AG04449 (cell line): ENCODE measurements at regions not wholly inside any gene's neighbourhood (a gene's known extent, or its start where the extent isn't known, plus 50 kb on each side); places are given as distances from the start of the nearest gene placed in this dataset.
A peak's percentile ranks its signal among the peaks of the same experiment; 100 is the strongest.

Experiments used
- CTCF ChIA-PET: fragments of 350-600 bp; formaldehyde crosslinking; extraction: SDS; loops from one replicate; lab custom pipeline; 2021; ENCODE audit warnings: antibody characterized with exemption; lab: Yijun Ruan, JAX
- POLR2A ChIA-PET: fragments of 400-600, 350-600 bp; formaldehyde crosslinking; extraction: SDS; loops from one replicate; lab custom pipeline; 2020; ENCODE audit warnings: antibody characterized with exemption, inconsistent platforms; lab: Yijun Ruan, JAX
- DNase-seq: peaks from one replicate; pipeline ENCODE4 v3.0.0-alpha.2; 2010; ENCODE audit warnings: low read depth, low spot score
- H3K4me3 ChIP-seq: 2 replicates; pipeline ENCODE4 v1.5.1; 2011; ENCODE audit warnings: low read depth, mild to moderate bottlenecking, control low read depth, low read length
- TF ChIP-seq, protein P1 (sequence below): IDR thresholded peaks from one replicate; pipeline ENCODE4 v1.5.1; 2011; ENCODE audit warnings: mild to moderate bottlenecking, moderate library complexity, low read length, control low read depth, inconsistent platforms; ENCODE audit not compliant: insufficient read depth; ENCODE audit errors: missing control alignments

DNA sequence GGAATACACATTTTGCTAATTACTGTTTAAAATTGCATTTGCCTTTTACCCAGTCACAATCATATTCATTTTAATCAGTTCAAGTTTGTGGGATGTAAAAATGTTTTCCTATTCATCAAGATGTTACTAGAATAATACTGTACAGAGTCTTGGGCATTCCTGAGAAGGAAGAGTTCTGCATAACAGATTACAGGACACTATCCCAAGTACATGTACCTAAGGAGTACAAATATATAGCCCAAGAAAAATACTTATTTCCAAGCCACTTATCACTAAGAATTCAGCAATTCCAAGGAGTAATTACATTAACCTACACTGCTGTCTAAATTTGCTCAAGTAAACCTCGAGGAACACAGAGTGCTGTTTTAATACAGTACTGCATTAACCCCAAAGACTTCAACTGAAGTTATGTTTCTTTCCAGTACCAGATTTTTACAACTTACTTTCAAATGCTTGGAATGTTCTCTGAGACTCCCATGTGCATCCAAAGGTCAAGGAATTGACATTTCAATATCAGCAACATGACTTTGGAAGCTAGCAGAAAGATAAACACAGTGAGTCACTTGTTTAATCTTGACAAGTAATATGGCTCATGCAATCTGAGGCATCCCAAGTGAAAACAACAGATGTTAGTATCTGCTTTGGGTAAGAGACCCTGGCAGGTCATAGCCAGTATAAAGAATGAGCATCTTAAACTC lies 125.4 kb upstream of the BET1 start:
- no peak overlapping the region for H3K4me3 ChIP-seq
- peak; percentile 72 for DNase-seq
- TF ChIP-seq, protein P1, sequence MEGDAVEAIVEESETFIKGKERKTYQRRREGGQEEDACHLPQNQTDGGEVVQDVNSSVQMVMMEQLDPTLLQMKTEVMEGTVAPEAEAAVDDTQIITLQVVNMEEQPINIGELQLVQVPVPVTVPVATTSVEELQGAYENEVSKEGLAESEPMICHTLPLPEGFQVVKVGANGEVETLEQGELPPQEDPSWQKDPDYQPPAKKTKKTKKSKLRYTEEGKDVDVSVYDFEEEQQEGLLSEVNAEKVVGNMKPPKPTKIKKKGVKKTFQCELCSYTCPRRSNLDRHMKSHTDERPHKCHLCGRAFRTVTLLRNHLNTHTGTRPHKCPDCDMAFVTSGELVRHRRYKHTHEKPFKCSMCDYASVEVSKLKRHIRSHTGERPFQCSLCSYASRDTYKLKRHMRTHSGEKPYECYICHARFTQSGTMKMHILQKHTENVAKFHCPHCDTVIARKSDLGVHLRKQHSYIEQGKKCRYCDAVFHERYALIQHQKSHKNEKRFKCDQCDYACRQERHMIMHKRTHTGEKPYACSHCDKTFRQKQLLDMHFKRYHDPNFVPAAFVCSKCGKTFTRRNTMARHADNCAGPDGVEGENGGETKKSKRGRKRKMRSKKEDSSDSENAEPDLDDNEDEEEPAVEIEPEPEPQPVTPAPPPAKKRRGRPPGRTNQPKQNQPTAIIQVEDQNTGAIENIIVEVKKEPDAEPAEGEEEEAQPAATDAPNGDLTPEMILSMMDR, result no peak
- CTCF ChIA-PET, result interaction anchor here (0.8 to 2.2 kb wide), 3 partner anchors 15 to 227 kb away, joined by 4 to 5 read pairs (median 4); no protein-coding TSS in a partner anchor
- POLR2A ChIA-PET, result interaction anchor here (0.7 to 0.8 kb wide), 2 partner anchors 61 to 310 kb away, joined by 3 to 4 read pairs; no protein-coding TSS in a partner anchor

DNA sequence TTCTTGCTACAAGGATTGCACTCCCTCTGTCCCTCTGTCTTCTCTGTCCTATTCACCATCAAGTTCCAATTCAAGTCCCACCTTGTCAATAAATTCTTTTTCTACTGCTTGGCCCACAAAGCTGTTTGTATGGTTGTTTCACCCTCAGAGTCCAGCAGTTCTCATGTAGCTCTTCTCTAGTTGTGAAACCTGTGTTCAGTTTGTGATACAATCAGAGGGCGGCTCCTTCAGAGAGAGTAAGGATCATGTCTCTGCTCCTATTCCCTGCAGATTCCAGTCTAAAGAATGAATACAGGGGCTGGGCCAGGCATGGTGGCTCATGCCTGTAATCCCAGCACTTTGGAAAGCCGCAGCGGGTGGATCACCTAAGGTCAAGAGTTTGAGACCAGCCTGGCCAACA lies 126.6 kb upstream of the BET1 start:
- CTCF ChIA-PET, result interaction anchor here (1.4 to 2.2 kb wide), 2 partner anchors 43 to 228 kb away, joined by 4 to 5 read pairs; no protein-coding TSS in a partner anchor
- POLR2A ChIA-PET, result no interaction called here
- DNase-seq, result no peak
- no peak overlapping the region for H3K4me3 ChIP-seq
- TF ChIP-seq, protein P1, result no peak

DNA sequence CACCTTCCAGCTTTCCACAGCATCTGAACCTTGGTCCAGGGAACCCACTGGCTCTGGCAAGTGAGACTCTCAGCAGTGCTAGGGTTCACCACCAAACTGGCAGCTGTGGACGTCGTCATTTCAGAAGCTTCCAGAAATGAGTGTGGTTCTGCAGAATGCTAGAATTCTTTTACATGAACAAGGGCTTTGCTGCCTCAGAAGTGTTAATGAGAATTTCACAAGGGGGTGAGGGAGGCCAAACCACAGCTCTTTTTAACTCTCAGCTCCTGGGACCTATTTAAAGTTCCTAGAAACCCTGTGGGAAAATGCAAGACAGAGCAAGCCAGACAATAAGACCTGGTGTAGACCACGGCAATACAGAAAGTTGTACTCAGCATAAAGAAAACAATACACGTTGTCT lies 129.3 kb upstream of the BET1 start:
- CTCF ChIA-PET, result interaction anchor here (1.2 to 1.3 kb wide), 3 partner anchors 14 to 231 kb away, joined by 4 to 5 read pairs (median 5); no protein-coding TSS in a partner anchor
- TF ChIP-seq, protein P1, result no peak
- POLR2A ChIA-PET, result no interaction called here
- DNase-seq, result no peak
- no peak overlapping the region for H3K4me3 ChIP-seq

DNA sequence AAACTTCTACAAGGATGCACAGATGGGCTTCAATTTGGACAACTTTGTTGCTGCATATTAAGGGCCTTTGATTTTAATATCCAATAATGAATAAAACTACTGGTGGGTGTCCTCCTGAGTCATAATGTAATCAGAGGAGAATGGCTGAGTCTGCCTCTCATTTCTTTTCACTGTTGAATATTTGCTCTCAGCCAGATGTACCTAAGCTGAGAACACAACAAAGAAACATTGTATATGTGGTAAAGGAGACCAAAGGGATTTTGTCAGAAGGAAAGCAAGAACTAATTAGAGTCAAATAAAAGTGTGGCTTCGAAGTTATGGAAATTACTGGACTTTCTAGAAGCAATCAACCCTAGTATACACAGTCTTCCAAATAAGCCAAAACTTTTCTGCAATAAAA lies 131.0 kb upstream of the BET1 start:
- ChIA-PET CTCF (no interaction called here), POLR2A (no interaction called here)
- no peak for DNase-seq

DNA sequence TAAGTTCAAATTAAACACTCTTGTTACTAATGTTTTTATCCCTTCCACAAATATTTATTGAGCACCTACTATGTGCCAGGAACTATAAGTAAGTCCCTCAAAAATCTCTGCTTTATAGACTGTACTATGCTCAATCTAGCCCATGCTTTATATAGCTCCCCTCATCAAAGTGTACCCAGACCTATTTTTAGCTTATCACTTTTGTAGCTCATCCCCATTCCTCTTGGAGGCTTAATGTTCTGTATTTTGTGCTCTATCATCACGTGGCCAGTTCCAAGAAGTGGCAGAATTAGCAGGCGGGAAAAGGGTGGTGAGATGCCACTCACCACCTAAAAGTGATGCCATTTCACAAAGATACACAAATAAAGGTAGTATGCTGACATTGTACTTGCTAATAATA lies 138.1 kb upstream of the BET1 start:
- TF ChIP-seq, protein P1, result no peak
- no peak for DNase-seq
- POLR2A ChIA-PET, result no interaction called here
- CTCF ChIA-PET, result interaction anchor here (1.4 kb wide), 1 partner anchor 8 kb away, joined by 3 read pairs; no protein-coding TSS in a partner anchor
- H3K4me3 ChIP-seq, result no peak overlapping the region

More for the DNA sequence above, 131.0 kb upstream of the BET1 start:
- TF ChIP-seq, protein P1, result no peak
- no peak overlapping the region for H3K4me3 ChIP-seq

DNA sequence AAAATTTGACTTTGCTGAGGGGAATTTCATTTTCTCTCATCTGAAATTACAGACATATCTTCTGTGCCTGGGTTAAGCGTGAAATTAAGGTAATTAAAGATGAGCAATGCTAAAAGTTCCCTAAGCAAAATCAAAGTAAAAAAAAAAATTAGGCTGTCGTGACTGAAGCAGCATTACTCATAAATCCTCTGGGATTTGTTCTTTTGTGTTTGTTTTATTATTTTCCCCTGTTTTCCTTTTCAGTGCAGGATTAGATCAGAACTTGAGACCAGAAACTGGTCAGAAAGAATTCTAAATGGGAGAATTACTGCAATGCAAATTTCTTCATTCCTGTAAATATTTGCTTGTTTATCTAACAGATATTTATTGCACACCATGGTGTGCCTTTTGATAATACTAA lies 141.4 kb upstream of the BET1 start:
- ChIA-PET CTCF (no interaction called here), POLR2A (no interaction called here)
- TF ChIP-seq, protein P1, result no peak

More for the DNA sequence above, 141.4 kb upstream of the BET1 start:
- DNase-seq, result no peak
- no peak overlapping the region for H3K4me3 ChIP-seq
